ENCODE measurements at regions not wholly inside any gene's neighbourhood (a gene's known extent, or its start where the extent isn't known, plus 50 kb on each side); places are given as distances from the start of the nearest gene placed in this dataset.

DNA sequence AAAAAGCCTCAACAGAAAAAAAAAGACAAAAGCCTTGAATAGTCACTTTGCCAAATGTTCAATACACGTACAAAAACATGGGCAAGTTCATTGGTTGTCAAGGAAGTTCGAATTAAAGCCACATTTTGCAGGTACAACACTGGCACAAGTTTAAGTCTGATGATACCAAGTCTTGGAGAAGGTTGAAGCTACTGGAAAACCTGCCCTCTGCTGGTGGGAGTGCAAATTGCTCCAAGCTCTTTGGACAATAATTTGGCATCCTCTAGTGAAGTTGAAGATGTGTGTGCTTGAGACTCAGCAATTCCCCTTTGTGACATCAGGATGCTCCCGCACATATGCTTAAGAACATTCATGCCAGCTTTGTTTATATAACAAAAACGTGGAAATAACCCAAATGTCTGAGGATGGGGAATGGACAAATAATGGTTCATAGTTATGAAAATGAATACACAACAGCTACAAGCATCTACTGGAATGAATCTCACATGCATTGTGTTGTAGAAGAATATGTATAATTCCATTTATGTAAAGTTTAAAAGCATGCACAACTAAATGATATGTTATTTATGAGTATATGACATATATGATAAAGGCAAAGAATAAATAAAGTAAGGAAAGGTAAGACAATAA lies 120.0 kb upstream of the PLPP4 start:
- H3K27ac Mint-ChIP-seq, result no peak overlapping the region
- no peaks in the 10 kb centered on the region; the same call in 1 of the 2 replicates for H3K27me3 Mint-ChIP-seq (ENCODE audit: insufficient read depth)
- H3K4me3 Mint-ChIP-seq, result no peak overlapping the region
- H3K4me1 Mint-ChIP-seq (ENCODE audit: low read depth), result no peaks in the 10 kb centered on the region
- peak; percentile 92 for TF ChIP-seq CTCF (IDR thresholded peaks at IDR 0.05)
- no peaks in the 10 kb centered on the region for H3K9me3 Mint-ChIP-seq
- no peaks in the 10 kb centered on the region for H3K36me3 Mint-ChIP-seq (ENCODE audit: low read depth)
- peak; percentile 22 for DNase-seq

- Mint-ChIP-seq H3K4me3 (no peak overlapping the region), H3K27me3 (ENCODE audit: insufficient read depth) (peaks cover 2% of the 10 kb centered on the region), H3K9me3 (no peaks in the 10 kb centered on the region), H3K36me3 (ENCODE audit: low read depth) (no peaks in the 10 kb centered on the region), H3K27ac (no peak overlapping the region), H3K4me1 (ENCODE audit: low read depth) (no peaks in the 10 kb centered on the region)
- no peak for DNase-seq
- TF ChIP-seq CTCF (IDR thresholded peaks at IDR 0.05), result no peak
These were observed 114.8 kb upstream of the PLPP4 start for GRCh38 chr10:120342115-120342714.

DNA sequence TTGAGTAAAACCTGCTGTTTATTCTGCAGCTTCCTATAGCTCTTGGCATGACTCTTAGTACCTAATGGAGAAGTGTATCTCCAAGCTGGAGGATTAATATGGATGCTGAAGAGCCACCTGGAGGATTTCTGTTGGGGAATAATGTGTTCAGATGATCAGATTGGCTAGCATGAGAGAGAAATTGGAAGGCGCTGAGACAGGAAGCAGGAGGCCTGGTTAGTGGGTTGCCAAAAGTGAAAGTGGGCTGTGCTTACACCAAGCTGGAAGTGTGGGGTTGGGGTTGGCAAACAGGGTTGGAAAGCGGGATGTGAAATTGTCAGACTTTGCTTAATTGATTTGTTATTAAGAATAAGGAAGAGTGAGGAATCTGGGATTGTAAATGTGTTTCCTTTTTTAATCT lies 111.8 kb upstream of the PLPP4 start:
- H3K27ac Mint-ChIP-seq, result no peak overlapping the region
- H3K4me1 Mint-ChIP-seq (ENCODE audit: low read depth), result no peaks in the 10 kb centered on the region
- peaks cover 4% of the 10 kb centered on the region for H3K27me3 Mint-ChIP-seq (ENCODE audit: insufficient read depth)
- TF ChIP-seq CTCF (IDR thresholded peaks at IDR 0.05), result no peak
- no peak for DNase-seq
- H3K9me3 Mint-ChIP-seq, result no peaks in the 10 kb centered on the region
- H3K36me3 Mint-ChIP-seq (ENCODE audit: low read depth), result no peaks in the 10 kb centered on the region
- no peak overlapping the region for H3K4me3 Mint-ChIP-seq

DNA sequence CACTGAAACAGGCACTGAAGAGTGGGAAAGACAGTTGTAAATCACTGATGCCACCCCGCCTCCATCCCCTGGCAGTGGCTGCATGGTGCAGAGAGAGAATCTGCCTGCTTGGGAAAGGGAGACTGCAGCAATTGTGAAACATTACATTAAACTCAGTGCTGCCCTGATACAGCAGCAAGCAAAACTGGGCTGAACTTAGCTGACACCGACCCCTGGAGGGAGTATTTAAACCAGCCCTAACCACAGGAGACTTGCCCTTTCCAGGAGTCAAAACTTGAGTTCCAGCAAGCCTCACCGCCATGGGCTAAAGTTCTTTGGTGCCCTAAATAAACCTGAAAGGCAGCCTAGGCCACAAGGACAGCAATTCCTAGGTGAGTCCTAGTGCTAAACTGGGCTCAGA lies 109.4 kb upstream of the PLPP4 start:
- no peaks in the 10 kb centered on the region for H3K36me3 Mint-ChIP-seq (ENCODE audit: low read depth)
- TF ChIP-seq CTCF (IDR thresholded peaks at IDR 0.05), result no peak
- peaks cover 4% of the 10 kb centered on the region for H3K27me3 Mint-ChIP-seq (ENCODE audit: insufficient read depth)
- H3K27ac Mint-ChIP-seq, result no peak overlapping the region
- no peaks in the 10 kb centered on the region; the same call in 1 of the 2 replicates for H3K9me3 Mint-ChIP-seq
- H3K4me1 Mint-ChIP-seq (ENCODE audit: low read depth), result no peaks in the 10 kb centered on the region
- H3K4me3 Mint-ChIP-seq, result no peak overlapping the region
- DNase-seq, result no peak

DNA sequence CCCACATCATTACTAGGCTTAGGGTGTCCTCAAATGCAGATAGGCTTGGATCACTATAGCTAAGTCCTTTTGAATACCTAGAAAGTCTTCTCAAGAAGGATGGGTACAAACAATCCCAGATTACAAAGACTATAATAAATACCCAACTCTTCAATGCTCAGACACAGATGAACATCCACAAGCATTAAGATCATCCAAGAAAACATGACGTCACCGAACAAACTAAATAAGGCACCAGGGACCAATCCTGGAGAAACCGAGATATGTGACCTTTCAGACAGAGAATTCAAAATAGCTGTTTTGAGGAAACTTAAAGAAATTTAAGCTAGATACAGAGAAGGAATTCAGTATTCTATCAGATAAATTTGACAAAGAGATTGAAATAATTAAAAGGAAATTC lies 108.0 kb upstream of the PLPP4 start:
- no peak for TF ChIP-seq CTCF (IDR thresholded peaks at IDR 0.05)
- H3K27me3 Mint-ChIP-seq (ENCODE audit: insufficient read depth), result peaks cover 3% of the 10 kb centered on the region
- no peaks in the 10 kb centered on the region for H3K36me3 Mint-ChIP-seq (ENCODE audit: low read depth)

More for the DNA sequence above, 108.0 kb upstream of the PLPP4 start:
- no peak for DNase-seq
- no peaks in the 10 kb centered on the region; the same call in 1 of the 2 replicates for H3K9me3 Mint-ChIP-seq
- H3K4me3 Mint-ChIP-seq, result no peak overlapping the region
- H3K27ac Mint-ChIP-seq, result no peak overlapping the region
- no peaks in the 10 kb centered on the region for H3K4me1 Mint-ChIP-seq (ENCODE audit: low read depth)
